ENCODE measurements at regions not wholly inside any gene's neighbourhood (a gene's known extent, or its start where the extent isn't known, plus 50 kb on each side); places are given as distances from the start of the nearest gene placed in this dataset.

GRCh38 chr16:51710186-51710585 is 559.1 kb upstream of the SALL1 start:
- DNase-seq: no peak
- ChIA-PET POLR2A (ENCODE audit: unreplicated experiment) (no interaction called here), CTCF (no interaction called here)
- no peak overlapping the region for H3K27ac ChIP-seq
- H3K9me2 ChIP-seq (ENCODE audit: insufficient read depth): no peaks in the 10 kb centered on the region
- no peaks in the 10 kb centered on the region for H3K36me3 ChIP-seq (ENCODE audit: low read depth)
- no peak overlapping the region for H3K4me3 ChIP-seq
- no peaks in the 10 kb centered on the region for H4K20me1 ChIP-seq (ENCODE audit: insufficient read depth)
- H2AFZ ChIP-seq: no peak overlapping the region
- no peaks in the 10 kb centered on the region for H3K79me2 ChIP-seq (ENCODE audit: low read depth)
- no peak overlapping the region for H3K4me2 ChIP-seq
- BruUV-seq (replicated peaks): no TSS peak
- H3F3A ChIP-seq (ENCODE audit: insufficient read depth, low read depth): no peaks in the 10 kb centered on the region
- no peaks in the 10 kb centered on the region for H3K27me3 ChIP-seq (ENCODE audit: insufficient read depth, low read depth)
- no peaks in the 10 kb centered on the region for H3K4me1 ChIP-seq (replicated peaks; ENCODE audit: insufficient read depth)
- H3K9me3 ChIP-seq (ENCODE audit: insufficient read depth, low read depth): no peaks in the 10 kb centered on the region
- intact Hi-C loops (cut with micrococcal nuclease; ENCODE audit: unreplicated experiment): no loop called here
- TF ChIP-seq, protein P1, sequence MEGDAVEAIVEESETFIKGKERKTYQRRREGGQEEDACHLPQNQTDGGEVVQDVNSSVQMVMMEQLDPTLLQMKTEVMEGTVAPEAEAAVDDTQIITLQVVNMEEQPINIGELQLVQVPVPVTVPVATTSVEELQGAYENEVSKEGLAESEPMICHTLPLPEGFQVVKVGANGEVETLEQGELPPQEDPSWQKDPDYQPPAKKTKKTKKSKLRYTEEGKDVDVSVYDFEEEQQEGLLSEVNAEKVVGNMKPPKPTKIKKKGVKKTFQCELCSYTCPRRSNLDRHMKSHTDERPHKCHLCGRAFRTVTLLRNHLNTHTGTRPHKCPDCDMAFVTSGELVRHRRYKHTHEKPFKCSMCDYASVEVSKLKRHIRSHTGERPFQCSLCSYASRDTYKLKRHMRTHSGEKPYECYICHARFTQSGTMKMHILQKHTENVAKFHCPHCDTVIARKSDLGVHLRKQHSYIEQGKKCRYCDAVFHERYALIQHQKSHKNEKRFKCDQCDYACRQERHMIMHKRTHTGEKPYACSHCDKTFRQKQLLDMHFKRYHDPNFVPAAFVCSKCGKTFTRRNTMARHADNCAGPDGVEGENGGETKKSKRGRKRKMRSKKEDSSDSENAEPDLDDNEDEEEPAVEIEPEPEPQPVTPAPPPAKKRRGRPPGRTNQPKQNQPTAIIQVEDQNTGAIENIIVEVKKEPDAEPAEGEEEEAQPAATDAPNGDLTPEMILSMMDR (conservative IDR thresholded peaks at IDR 0.05): no peak
- no peak for TF ChIP-seq EZH2 (IDR thresholded peaks at IDR 0.05; ENCODE audit: low read depth)

- Histone ChIP-seq H3K9me2 (ENCODE audit: insufficient read depth) (no peaks in the 10 kb centered on the region), H3K4me2 (no peak overlapping the region), H3K27me3 (ENCODE audit: insufficient read depth, low read depth) (no peaks in the 10 kb centered on the region), H3K36me3 (ENCODE audit: low read depth) (no peaks in the 10 kb centered on the region), H3K9me3 (ENCODE audit: insufficient read depth, low read depth) (no peaks in the 10 kb centered on the region), H2AFZ (no peak overlapping the region), H3K27ac (no peak overlapping the region), H3K4me3 (no peak overlapping the region), H3K79me2 (ENCODE audit: low read depth) (no peaks in the 10 kb centered on the region), H4K20me1 (ENCODE audit: insufficient read depth) (no peaks in the 10 kb centered on the region), H3F3A (ENCODE audit: insufficient read depth, low read depth) (no peaks in the 10 kb centered on the region), H3K4me1 (replicated peaks; ENCODE audit: insufficient read depth) (no peaks in the 10 kb centered on the region)
- no peak for DNase-seq
- ChIA-PET POLR2A (ENCODE audit: unreplicated experiment) (no interaction called here), CTCF (no interaction called here)
- intact Hi-C loops (cut with micrococcal nuclease; ENCODE audit: unreplicated experiment): no loop called here
- no TSS peak for BruUV-seq (replicated peaks)
- TF ChIP-seq EZH2 (IDR thresholded peaks at IDR 0.05; ENCODE audit: low read depth): no peak
- TF ChIP-seq, protein P1 (conservative IDR thresholded peaks at IDR 0.05): no peak
Measured at GRCh38 chr16:51708861-51709260, 557.8 kb upstream of the SALL1 start.

DNA sequence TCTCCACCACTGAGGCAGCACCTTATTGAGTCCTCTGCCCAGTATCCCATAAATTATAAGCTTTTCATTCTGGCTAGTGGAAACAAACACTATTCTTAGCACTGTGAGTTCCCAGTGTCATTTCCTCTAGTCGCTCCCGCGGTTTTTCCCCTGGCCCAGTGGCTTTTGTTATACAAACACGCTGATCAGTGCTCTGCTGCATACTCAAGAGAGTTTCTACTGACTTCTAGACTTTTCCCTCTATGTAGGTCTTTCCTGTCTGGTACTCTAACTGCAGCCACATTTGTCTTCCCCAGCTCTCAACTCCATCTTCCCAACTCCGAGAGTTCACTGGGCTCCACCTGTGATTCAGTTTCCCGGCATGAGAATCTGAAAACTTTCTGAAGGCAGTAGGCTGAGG is 556.6 kb upstream of the SALL1 start:
- Histone ChIP-seq H3K9me3 (ENCODE audit: insufficient read depth, low read depth) (no peaks in the 10 kb centered on the region), H3K27me3 (ENCODE audit: insufficient read depth, low read depth) (no peaks in the 10 kb centered on the region), H3K4me2 (no peak overlapping the region), H3K36me3 (ENCODE audit: low read depth) (no peaks in the 10 kb centered on the region), H2AFZ (no peak overlapping the region), H3F3A (ENCODE audit: insufficient read depth, low read depth) (no peaks in the 10 kb centered on the region), H3K27ac (no peak overlapping the region), H3K9me2 (ENCODE audit: insufficient read depth) (no peaks in the 10 kb centered on the region), H3K4me3 (no peak overlapping the region), H3K4me1 (replicated peaks; ENCODE audit: insufficient read depth) (no peaks in the 10 kb centered on the region), H4K20me1 (ENCODE audit: insufficient read depth) (no peaks in the 10 kb centered on the region), H3K79me2 (ENCODE audit: low read depth) (no peaks in the 10 kb centered on the region)
- CTCF ChIA-PET: no interaction called here
- DNase-seq: no peak
- intact Hi-C loops (cut with micrococcal nuclease; ENCODE audit: unreplicated experiment): no loop called here
- TF ChIP-seq, protein P1 (conservative IDR thresholded peaks at IDR 0.05): no peak
- TF ChIP-seq EZH2 (IDR thresholded peaks at IDR 0.05; ENCODE audit: low read depth): no peak
- no TSS peak for BruUV-seq (replicated peaks)
- POLR2A ChIA-PET (ENCODE audit: unreplicated experiment): no interaction called here
